A673 (cell line): ENCODE measurements at regions not wholly inside any gene's neighbourhood (a gene's known extent, or its start where the extent isn't known, plus 50 kb on each side); places are given as distances from the start of the nearest gene placed in this dataset.

Experiments used
- BruUV-seq: library from RNA; stranded (reverse); fragments of 400-500 nt; replicated peaks from 2 replicates; lab custom pipeline; 2021; lab: Mats Ljungman, UMichigan
- CTCF ChIA-PET: fragments of 300-600 bp; sonication (Branson Sonifier 250); formaldehyde crosslinking; loops from one replicate; lab custom pipeline; 2022; ENCODE audit warnings: antibody characterized with exemption; lab: Charles Lee
- POLR2A ChIA-PET: fragments of 300-600 bp; sonication (Branson Sonifier 250); formaldehyde crosslinking; loops from one replicate; lab custom pipeline; 2022; ENCODE audit warnings: antibody characterized with exemption; ENCODE audit not compliant: low non-redundant PET; lab: Charles Lee
- DNase-seq: peaks from one replicate; pipeline ENCODE4 v3.0.0-alpha.2; 2015; ENCODE audit warnings: low spot score
- H3K27ac ChIP-seq: fragments of 200-600 bp; sonication (generic); 2 replicates; pipeline ENCODE4 v1.5.1; 2016; ENCODE audit warnings: mixed run types, low read depth, mild to moderate bottlenecking, mixed read lengths, antibody characterized with exemption, low read length; ENCODE audit not compliant: poor library complexity, severe bottlenecking
- H3K27me3 ChIP-seq: fragments of 200-600 bp; sonication (generic); replicated peaks from 2 replicates; pipeline ENCODE4 v1.6.1; 2017; ENCODE audit warnings: mixed run types, low read depth, mild to moderate bottlenecking, mixed read lengths, antibody characterized with exemption, low read length; ENCODE audit not compliant: insufficient read depth, poor library complexity
- H3K36me3 ChIP-seq: fragments of 200-600 bp; sonication (generic); 2 replicates; pipeline ENCODE4 v1.6.1; 2016; ENCODE audit warnings: mixed run types, mild to moderate bottlenecking, mixed read lengths, antibody characterized with exemption, low read length; ENCODE audit not compliant: insufficient read depth, poor library complexity, severe bottlenecking
- H3K4me1 ChIP-seq: fragments of 200-600 bp; sonication (generic); 2 replicates; pipeline ENCODE4 v1.6.1; 2017; ENCODE audit warnings: mixed run types, mild to moderate bottlenecking, mixed read lengths, antibody characterized with exemption, low read length; ENCODE audit not compliant: insufficient read depth, poor library complexity, severe bottlenecking
- H3K4me3 ChIP-seq: fragments of 200-600 bp; sonication (generic); 2 replicates; pipeline ENCODE4 v1.5.1; 2016; ENCODE audit warnings: low read depth, mixed run types, mild to moderate bottlenecking, mixed read lengths, low read length; ENCODE audit not compliant: poor library complexity, severe bottlenecking
- H3K9me3 ChIP-seq: fragments of 200-600 bp; sonication (generic); 2 replicates; pipeline ENCODE4 v1.6.1; 2016; ENCODE audit warnings: mixed run types, low read depth, mild to moderate bottlenecking, mixed read lengths, antibody characterized with exemption, low read length; ENCODE audit not compliant: poor library complexity, severe bottlenecking
- CTCF ChIP-seq: fragments of 300-800, 200-600 bp; sonication (generic); conservative IDR thresholded peaks from 2 replicates; pipeline ENCODE4 v1.5.1; 2017; ENCODE audit warnings: low read depth, mild to moderate bottlenecking, antibody characterized with exemption, low read length, moderate library complexity, mixed read lengths
- EZH2 ChIP-seq: fragments of 200-600 bp; sonication (generic); IDR thresholded peaks from 2 replicates; pipeline ENCODE4 v1.6.1; 2017; ENCODE audit warnings: borderline replicate concordance, low read depth, mild to moderate bottlenecking, mixed read lengths, antibody characterized with exemption, low read length; ENCODE audit not compliant: poor library complexity, severe bottlenecking
- intact Hi-C: fragments of 100-400 bp; cut with micrococcal nuclease; formaldehyde crosslinking; loops from one replicate; pipeline ENCODE4 v1.10.0; 2022; ENCODE audit not compliant: unreplicated experiment

GRCh38 chr1:209063767-209064659 lies 519.5 kb upstream of the CAMK1G start:
- Histone ChIP-seq H3K36me3 (no peaks in the 10 kb centered on the region), H3K27me3 (peaks cover 11% of the 10 kb centered on the region), H3K9me3 (no peaks in the 10 kb centered on the region), H3K27ac (no peak overlapping the region), H3K4me3 (no peak overlapping the region), H3K4me1 (no peaks in the 10 kb centered on the region)
- CTCF ChIA-PET = no interaction called here
- POLR2A ChIA-PET = no interaction called here
- TF ChIP-seq EZH2 = no peak
- TF ChIP-seq CTCF = no peak
- intact Hi-C loops = no loop called here
- no TSS peak for BruUV-seq
- DNase-seq = no peak

- Histone ChIP-seq H3K27ac (no peak overlapping the region), H3K9me3 (no peaks in the 10 kb centered on the region), H3K4me3 (no peak overlapping the region), H3K36me3 (no peaks in the 10 kb centered on the region), H3K4me1 (no peaks in the 10 kb centered on the region), H3K27me3 (peaks cover 7% of the 10 kb centered on the region)
- no peak for TF ChIP-seq CTCF
- no peak for TF ChIP-seq EZH2
- BruUV-seq = no TSS peak
- POLR2A ChIA-PET = no interaction called here
- no peak for DNase-seq
- intact Hi-C loops = no loop called here
- CTCF ChIA-PET = no interaction called here
Observed at GRCh38 chr1:209064850-209065706, 518.4 kb upstream of the CAMK1G start.

GRCh38 chr1:209072481-209072880 lies 511.0 kb upstream of the CAMK1G start:
- Histone ChIP-seq H3K27ac (no peak overlapping the region), H3K4me3 (no peak overlapping the region), H3K27me3 (no peaks in the 10 kb centered on the region), H3K9me3 (no peaks in the 10 kb centered on the region), H3K36me3 (no peaks in the 10 kb centered on the region), H3K4me1 (no peaks in the 10 kb centered on the region)
- TF ChIP-seq EZH2 (no peak), CTCF (no peak)
- POLR2A ChIA-PET = no interaction called here
- no TSS peak for BruUV-seq
- no peak for DNase-seq
- CTCF ChIA-PET = no interaction called here
- intact Hi-C loops = loop anchor here (10.0 kb wide), 1 partner anchor 132 kb away; no protein-coding TSS in a partner anchor
